Brain pericyte (primary cell): ENCODE measurements at regions not wholly inside any gene's neighbourhood (a gene's known extent, or its start where the extent isn't known, plus 50 kb on each side); places are given as distances from the start of the nearest gene placed in this dataset.
"Not testable (repeated sequence)": the region's sequence is repeated elsewhere in the genome, so short reads cannot be mapped to it uniquely, and the experiment has no call there.

Experiments
- DNase-seq: peaks from one replicate; pipeline ENCODE4 v3.0.0-alpha.2; 2012; ENCODE audit warnings: low read depth, low spot score

GRCh38 chr6:26957399-26958127 is 289.9 kb upstream of the PRSS16 start:
- not testable (repeated sequence) for DNase-seq

DNA sequence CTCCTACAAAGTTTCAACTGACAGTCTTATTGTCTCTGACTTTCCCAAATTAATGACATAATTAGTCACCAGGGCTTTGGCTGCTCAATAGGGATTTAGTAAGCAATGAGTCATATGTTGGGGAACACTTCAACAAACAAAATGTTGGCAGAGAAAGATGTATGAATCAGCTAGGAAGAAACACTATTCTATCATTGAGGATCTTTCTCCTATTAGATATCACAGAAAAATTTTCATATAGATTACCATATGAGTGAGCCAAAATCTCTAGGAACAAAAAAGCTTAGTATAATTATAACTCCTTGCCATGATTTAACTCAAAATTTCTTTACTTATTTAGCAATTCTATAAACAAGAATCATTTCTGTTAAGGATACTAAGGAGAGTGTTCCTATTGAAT is 286.3 kb upstream of the PRSS16 start:
- not testable (repeated sequence) for DNase-seq

- no peak for DNase-seq
Observed at GRCh38 chr6:27002447-27002846, 245.1 kb upstream of the PRSS16 start.

- DNase-seq: no peak
Observed at GRCh38 chr6:27007020-27007419, 240.5 kb upstream of the PRSS16 start.

DNA sequence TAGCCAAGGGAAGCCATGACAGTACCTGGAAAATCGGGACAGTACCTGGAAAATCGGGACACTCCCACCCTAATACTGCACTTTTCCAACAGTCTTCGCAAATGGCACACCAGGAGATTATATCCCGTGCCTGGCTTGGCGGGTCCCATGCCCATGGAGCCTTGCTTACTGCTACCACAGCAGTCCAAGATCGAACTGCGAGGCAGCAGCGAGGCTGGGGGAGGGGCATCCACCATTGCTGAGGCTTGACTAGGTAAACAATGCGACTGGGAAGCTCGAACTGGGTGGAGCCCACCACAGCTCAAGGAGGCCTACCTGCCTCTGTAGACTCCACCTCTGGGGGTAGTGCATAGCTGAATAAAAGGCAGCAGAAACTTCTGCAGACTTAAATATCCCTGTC is 238.9 kb upstream of the PRSS16 start:
- not testable (repeated sequence) for DNase-seq

DNA sequence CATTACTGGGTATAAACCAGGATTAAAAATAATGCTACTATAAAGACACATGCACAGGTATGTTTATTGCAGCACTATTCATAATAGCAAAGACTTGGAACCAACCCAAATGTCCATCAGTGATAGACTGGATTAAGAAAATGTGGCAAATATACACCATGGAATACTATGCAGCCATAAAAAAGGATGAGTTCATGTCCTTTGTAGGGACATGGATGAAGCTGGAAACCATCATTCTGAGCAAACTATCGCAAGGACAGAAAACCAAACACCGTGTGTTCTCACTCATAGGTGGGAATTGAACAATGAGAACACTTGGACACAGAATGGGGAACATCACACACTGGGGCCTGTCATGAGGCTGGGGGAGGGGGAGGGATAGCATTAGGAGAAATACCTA is 233.4 kb upstream of the PRSS16 start:
- not testable (repeated sequence) for DNase-seq

DNA sequence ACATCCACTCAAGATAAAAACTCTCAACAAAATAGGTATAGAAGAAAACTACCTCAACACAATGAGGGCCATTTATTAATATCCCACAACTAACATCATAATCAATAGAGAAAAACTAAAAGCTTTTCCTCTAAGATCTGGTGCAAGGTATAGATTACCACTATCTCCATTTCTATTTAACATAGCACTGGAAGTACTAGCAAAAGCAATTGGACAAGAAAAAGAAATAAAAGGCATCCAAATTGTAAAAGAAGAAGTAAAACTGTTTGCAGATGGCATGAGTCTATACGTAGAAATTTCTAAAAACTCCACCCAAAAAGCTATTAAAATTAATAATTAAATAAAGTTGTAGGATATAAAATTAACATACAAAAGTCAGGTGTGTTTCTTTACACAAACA is 230.8 kb upstream of the PRSS16 start:
- no peak for DNase-seq

DNA sequence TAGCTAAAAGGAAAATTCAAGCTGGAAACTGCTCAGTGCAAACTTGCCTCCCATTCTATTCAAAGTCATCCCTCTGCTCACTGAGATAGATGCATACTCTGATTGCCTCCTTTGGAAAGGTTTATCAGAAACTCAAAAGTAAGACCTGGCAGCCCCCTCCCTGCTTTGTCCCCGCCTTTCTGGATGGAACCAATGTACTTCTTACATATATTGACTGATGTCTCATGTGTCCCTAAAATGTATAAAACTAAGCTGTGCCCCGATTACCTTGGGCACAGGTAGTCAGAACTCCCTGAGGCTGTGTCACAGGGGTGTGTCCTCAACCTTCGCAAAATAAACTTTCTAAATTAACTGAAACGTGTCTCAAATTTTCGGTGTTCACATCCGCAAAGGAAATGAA is 229.1 kb upstream of the PRSS16 start:
- not testable (repeated sequence) for DNase-seq

- DNase-seq: no peak
Observed at GRCh38 chr6:27019651-27020552, 227.6 kb upstream of the PRSS16 start.

DNA sequence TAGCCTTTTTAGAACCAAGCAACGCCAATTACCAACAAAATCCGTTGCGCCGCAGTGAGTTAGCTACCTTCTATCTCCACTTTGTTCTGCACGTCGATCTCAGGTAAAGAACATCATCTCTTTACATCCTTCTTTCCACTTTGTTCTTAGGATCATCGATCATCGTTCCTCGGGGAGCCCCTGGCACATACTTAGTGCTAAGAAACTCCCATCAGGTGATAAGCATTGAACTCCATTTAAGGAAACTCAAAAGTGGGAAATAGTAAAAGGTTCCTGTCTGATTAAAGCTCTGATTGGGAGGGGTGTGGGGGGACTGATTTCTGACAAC is 227.0 kb upstream of the PRSS16 start:
- DNase-seq: no peak

DNA sequence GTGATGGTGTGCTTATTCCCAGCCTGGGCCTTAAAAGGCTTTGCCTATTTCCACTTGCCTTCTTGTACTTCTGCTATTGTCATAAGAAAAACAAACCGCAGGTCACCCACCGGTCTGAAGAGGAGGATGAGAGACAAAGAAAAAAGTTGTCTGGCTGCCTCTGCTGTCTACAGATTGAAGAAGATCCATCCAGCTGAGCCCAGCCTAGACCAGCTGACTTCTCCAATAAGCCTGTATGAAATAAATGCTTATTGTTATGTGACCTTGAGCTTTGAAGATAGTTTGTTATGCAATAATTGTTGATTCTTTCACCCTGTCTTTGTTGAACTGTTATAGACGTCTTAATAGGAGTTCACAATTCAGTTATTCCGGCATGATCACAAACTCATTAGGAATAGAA is 223.8 kb upstream of the PRSS16 start:
- DNase-seq: no peak

- no peak for DNase-seq
Observed at GRCh38 chr6:27025351-27025750, 222.2 kb upstream of the PRSS16 start.

DNA sequence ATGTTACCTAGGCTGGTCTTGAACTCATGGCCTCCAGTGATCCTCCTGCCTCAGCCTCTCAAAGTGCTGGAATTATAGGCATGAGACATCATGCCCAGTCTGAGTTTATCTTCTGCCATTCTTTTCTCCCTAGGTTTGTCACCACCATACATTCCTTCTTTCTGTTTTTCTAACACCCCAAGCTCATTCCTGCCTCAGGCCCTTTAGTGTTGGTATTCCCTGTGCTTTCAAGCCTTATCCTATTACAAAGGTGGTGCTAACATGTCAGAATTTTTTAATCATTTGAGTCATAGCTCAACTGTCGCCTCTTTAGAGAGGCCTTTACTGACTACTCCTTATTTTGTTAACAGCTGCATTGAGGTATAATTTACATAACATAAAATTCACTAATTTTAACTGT is 221.1 kb upstream of the PRSS16 start:
- no peak for DNase-seq

DNA sequence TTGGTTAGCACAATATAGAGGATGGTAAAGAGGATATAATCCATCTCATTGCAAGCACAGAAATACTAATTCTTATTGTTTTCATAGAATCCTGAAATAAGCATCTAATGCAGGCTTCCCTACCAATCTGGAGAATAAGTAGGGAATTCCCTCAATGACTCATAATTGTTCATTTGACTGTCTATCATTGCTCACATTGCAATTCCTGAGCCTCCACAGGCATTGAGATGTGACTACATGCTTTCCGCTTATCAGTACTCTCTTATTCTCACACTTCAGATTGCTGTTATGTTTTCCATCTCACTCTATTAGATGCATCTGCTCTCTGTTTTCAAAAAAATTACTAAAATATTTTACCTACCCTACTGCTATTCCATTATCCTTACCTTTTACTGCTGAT is 216.2 kb upstream of the PRSS16 start:
- no peak for DNase-seq

DNA sequence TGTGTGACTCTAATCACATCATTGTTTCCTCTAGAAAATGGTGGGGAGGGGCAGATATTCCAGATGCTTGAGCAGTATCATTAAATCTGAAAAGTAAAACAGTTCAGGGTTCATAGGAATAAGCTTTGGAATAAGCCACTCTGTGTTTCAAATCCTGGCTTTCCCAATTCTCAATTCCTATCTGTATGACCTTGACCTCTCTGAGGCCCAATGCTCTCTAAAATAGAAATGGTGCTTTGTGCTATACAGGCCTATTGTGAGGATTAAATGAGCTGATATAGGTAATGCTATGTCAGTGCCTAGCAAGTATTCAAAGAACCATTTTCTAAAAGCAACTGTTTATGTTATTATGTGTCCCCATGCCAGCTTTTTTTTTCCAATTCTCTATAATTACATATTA is 209.0 kb upstream of the PRSS16 start:
- no peak for DNase-seq

GRCh38 chr6:27040244-27041042 is 207.1 kb upstream of the PRSS16 start:
- no peak for DNase-seq

DNA sequence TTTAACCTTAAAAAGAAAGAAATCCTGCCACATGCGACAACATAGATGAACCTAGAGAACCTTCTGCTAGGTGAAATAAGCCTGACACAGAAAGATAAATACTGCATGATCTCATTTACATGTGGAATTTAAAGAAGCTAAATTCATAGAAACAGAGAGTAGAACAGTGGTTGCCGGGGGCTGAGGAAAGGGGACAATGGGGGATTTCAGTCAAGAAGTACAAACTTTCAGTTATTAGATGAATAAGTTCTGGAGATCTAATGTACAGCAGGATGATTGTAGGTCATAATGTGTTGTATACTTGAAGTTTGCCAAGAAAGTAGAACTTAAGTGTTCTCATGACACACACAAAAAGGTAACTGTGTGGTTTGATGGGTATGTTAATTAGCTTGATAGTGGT is 204.3 kb upstream of the PRSS16 start:
- DNase-seq: no peak

DNA sequence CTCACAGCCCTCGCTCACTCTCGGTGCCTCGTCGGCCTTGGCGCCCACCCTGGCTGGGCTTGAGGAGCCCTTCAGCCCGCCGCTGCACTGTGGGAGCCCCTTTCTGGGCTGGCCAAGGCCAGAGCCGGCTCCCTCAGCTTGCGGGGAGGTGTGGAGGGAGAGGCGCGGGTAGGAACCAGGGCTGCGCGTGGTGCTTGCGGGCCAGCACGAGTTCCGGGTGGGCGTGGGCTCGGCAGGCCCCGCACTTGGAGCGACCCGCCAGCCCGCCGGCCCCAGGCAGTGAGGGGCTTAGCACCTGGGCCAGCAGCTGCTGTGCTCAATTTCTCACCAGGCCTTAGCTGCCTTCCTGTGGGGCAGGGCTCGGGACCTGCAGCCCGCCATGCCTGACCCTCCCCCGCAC is 202.4 kb upstream of the PRSS16 start:
- DNase-seq: not testable (repeated sequence)

- not testable (repeated sequence) for DNase-seq
Observed at GRCh38 chr6:27047725-27048124, 199.8 kb upstream of the PRSS16 start.

DNA sequence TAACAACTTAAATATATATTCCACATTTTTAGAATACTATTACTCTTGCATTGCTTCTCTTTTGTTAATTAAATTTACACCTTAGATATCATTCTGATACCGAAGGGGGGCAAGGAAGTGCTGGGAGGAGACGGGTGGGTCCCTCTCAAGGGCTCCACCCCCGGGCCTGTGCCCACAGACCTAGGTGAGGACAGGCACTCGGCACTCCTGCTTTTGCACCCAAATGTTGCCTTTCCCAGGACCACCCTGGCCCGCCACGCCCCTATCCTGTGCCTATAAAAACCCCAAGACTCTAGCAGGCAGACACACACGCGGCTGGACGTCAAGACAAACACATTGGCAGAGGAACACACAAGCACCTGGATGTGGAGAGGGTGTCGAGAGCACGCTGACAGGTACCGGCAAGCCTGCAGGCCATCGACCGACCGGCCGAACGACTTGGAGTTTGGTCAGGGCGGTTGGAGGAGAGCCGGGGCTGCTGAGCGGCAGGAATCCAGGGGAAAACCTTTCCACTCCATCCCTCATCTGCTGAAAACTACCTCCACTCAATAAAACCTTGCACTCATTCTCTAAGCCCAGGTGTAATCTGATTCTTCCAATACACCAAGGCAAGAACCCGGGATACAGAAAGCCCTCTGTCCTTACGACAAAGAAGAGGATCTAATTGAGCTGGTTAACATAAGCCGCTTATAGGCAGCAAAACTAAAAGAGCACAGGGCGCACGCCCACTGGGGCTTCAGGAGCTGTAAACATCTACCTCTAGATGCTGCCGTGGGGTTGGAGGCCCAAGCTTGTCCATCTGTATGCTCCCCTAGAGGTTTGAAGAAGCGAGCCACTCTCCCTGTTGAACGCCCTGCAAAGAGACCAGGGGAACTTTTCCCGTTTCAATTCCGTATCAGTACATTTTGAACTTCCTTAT is 197.4 kb upstream of the PRSS16 start:
- DNase-seq: no peak

GRCh38 chr6:27052082-27052730 is 195.3 kb upstream of the PRSS16 start:
- DNase-seq: not testable (repeated sequence)
